C4-2B (cell line): ENCODE measurements at regions not wholly inside any gene's neighbourhood (a gene's known extent, or its start where the extent isn't known, plus 50 kb on each side); places are given as distances from the start of the nearest gene placed in this dataset.

Experiments
- H3K27ac ChIP-seq: fragments of 450-650 bp; 2 replicates; pipeline ENCODE4 v1.5.1; 2017
- ZFX ChIP-seq: fragments of 450-650 bp; IDR thresholded peaks from 2 replicates; pipeline ENCODE4 v1.6.1; 2017
- TF ChIP-seq, protein P1 (sequence below): fragments of 450-650 bp; conservative IDR thresholded peaks from 2 replicates; pipeline ENCODE4 v1.5.1; 2017; ENCODE audit warnings: mild to moderate bottlenecking

DNA sequence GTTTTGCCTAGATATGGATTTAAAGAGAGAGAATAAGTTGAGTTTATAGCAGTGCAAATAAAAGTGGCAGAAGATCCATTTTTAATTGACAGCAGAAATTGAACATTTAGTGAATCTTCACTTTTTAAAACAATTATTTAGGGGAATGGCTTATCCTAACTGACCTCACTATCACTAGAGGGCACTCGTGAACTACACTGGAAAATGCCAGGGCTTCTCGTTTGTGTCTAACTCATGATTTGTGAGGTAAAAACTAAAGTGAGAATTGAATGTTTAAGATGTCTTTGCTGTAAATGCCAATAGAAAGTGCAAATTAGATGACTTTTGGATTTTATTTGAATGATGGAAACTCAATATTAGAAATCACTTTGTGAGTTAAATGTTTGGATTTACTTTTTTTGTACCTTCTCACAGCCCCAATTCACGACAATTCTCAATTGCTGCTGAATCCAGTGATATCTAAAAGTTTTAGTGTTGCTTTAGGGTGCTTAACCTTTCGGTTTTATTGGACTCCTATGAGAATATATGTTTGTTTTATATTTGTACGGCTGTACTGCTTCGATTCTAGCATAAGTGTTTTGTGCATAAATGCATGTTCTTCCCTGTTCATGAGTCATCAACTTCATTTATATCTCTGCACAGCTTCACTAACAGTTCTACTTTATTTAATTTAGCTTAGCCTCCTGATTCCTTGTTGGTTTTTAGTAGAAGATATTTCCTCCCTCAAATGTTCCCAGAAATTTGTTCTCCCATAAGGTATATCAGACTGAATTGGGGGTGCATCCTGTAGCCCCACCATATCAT lies 462.1 kb downstream of the MFSD1 start:
- no peak overlapping the region for H3K27ac ChIP-seq
- TF ChIP-seq ZFX: no peak
- TF ChIP-seq, protein P1, sequence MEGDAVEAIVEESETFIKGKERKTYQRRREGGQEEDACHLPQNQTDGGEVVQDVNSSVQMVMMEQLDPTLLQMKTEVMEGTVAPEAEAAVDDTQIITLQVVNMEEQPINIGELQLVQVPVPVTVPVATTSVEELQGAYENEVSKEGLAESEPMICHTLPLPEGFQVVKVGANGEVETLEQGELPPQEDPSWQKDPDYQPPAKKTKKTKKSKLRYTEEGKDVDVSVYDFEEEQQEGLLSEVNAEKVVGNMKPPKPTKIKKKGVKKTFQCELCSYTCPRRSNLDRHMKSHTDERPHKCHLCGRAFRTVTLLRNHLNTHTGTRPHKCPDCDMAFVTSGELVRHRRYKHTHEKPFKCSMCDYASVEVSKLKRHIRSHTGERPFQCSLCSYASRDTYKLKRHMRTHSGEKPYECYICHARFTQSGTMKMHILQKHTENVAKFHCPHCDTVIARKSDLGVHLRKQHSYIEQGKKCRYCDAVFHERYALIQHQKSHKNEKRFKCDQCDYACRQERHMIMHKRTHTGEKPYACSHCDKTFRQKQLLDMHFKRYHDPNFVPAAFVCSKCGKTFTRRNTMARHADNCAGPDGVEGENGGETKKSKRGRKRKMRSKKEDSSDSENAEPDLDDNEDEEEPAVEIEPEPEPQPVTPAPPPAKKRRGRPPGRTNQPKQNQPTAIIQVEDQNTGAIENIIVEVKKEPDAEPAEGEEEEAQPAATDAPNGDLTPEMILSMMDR: peak; percentile 95

DNA sequence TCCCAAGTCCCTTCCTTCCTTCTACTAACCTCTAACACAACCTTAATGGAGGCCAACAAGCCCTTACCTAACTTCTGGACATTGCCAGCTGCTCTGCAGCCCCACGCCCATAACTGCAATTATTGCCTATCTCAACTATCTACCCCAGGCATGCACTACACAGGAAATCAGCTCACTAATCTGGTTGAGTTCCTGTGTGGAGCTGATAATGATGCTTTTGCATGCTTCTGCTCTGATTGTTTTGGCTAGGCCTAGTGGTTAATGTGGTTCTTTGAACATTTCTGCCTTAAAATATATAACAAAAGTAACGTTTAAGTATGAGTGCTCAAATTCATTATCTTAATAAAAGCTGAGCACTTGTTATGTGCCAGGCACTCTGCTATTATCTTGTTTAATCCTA lies 463.9 kb downstream of the MFSD1 start:
- H3K27ac ChIP-seq: no peak overlapping the region
- TF ChIP-seq ZFX: no peak

DNA sequence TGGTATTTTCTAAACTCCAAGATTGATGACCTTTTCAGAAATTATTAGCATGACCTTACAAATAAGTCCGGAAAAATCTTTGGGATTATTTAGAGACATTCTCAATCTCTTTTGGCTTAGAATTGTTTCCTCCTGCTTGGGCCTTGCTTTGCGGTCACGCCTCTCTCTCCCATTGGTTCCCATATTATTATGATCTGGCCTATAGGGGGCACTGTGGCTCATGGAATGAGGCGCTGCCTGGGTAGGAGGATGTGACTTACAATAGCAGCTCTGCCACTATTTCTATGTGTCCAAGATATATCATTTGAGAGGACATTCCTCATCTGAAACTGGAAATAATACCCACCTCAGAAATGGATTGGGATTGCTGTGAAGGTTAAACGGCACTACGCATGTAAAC lies 464.9 kb downstream of the MFSD1 start:
- TF ChIP-seq, protein P1: peak; percentile 79
- no peak for TF ChIP-seq ZFX
- no peak overlapping the region for H3K27ac ChIP-seq

DNA sequence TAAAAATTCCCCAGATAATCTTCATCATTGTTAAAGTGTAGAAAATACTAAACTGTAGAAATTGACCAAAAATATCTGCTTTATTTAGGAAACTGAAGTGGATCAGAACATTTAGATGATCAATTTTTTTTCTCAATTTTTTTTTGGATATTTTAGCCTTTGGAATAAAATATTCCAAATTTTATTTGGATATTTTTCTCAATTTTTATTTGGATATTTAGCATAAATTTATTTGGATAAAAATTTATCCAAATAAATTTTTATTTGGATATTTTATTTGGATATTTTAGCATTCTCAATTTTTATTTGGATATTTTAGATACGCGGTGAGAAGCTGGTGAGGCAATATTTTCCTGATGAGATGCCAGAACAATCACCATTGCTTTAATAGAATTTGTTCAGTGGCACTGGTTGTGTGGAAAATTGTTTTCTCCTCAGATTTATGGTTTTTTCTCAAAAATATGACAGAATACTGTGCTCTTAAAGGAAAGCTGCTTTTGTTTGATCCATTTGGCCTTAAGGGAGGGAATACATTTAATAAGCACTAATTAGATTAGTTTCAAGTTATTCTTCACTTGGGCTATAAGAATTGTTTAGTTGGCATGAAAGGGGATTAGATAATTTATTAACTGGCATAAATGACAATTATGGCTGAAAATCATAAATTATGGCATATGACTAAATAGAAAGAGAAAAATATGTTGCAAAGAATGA lies 470.1 kb downstream of the MFSD1 start:
- TF ChIP-seq ZFX: no peak
- TF ChIP-seq, protein P1: no peak
- H3K27ac ChIP-seq: no peak overlapping the region

DNA sequence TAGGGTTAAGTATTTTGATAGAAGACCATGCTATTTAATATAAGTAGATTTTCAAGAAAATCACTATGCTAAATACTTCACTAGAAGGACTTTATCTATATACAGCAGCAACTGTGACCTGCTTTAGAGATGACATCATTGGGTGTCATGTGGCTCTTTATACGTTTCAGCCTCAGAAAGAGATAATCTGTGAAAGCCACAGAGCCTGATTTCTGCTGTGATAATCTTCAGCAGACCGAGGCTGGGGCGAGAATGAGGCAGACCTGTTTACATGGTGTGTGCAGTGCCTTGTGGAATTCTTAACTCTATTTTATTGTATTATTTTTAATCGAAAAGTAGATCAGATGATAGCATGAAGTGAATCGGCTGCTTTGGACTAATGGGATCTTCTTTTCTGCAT lies 471.2 kb downstream of the MFSD1 start:
- TF ChIP-seq ZFX: no peak
- TF ChIP-seq, protein P1: no peak
- no peak overlapping the region for H3K27ac ChIP-seq

DNA sequence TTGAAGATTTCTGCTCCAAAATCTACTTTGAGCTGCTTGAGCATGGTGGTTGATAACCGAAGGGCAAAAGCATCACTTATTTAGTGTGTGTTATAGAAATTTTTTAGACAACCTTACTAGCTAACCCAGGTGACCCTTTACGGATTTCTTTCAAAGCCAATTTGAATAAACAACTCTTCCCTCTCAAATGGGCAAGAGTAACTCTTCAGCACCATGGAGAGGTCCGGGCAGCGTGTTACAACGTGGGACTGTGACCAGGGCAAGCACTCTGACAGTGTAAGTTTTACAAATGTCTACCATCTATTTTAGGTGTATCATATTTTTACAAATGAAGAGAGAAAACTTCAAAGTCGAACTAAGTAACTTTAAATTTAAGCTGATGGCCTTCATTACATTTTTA lies 471.8 kb downstream of the MFSD1 start:
- H3K27ac ChIP-seq: no peak overlapping the region
- TF ChIP-seq, protein P1: no peak
- no peak for TF ChIP-seq ZFX

DNA sequence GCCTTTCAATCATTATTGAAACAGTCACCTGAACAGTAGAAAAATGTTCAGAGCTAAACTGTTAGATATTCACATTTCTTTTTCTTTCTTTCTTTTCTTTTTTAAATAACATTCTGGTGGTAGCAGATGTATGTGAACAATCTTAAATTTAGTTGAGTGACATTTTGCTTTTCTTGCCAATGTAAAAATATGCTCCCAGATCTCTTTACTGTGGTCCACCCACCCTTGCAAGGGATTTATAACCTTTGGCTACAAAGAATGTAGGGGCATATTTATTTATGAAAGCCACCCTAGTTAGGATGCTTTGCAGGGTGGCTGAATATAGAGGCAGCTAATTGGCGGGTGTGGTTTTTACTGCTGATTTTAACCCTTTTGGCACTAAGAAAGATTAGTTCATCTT lies 473.9 kb downstream of the MFSD1 start:
- TF ChIP-seq, protein P1: no peak
- TF ChIP-seq ZFX: no peak

More for the DNA sequence above, 473.9 kb downstream of the MFSD1 start:
- H3K27ac ChIP-seq: no peak overlapping the region
